ENCODE measurements at regions not wholly inside any gene's neighbourhood (a gene's known extent, or its start where the extent isn't known, plus 50 kb on each side); places are given as distances from the start of the nearest gene placed in this dataset.

DNA sequence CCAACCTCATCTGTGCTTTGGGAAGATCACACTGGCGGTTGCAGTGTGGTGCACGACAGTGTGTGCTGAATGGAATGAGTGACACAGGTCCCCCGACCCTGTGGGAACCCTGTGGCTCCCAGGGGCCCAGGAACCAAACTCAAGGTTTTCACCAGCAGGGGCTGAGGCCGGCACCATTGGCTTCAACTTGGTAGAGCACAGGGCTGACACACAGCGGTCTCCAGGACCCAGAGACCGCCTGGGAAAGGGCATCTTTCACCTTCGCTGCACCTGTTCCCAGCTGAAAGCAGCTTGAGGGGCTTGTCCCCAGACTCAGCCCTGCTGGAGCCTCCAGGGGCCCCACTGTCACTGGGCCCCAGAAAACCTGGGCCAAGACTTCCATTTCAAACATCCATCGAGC, 59.0 kb upstream of the ODC1 start:
- Histone ChIP-seq H3K9me2 (ENCODE audit: insufficient read depth, low read length) (no peaks in the 10 kb centered on the region), H3K4me2 (ENCODE audit: low read length) (no peak overlapping the region), H3K9me3 (ENCODE audit: low read length) (no peaks in the 10 kb centered on the region), H3K4me1 (ENCODE audit: insufficient read depth, low read length, poor library complexity, severe bottlenecking) (no peaks in the 10 kb centered on the region), H4K20me1 (ENCODE audit: insufficient read depth, low read length) (no peaks in the 10 kb centered on the region), H3K79me2 (ENCODE audit: insufficient read depth, low read depth, low read length) (no peaks in the 10 kb centered on the region), H3K36me3 (ENCODE audit: insufficient read depth, low read length) (no peaks in the 10 kb centered on the region), H2AFZ (ENCODE audit: low read length) (no peak overlapping the region), H3K4me3 (ENCODE audit: low read depth, low read length, poor library complexity, severe bottlenecking) (no peak overlapping the region), H3K27ac (ENCODE audit: low read depth, low read length, poor library complexity, severe bottlenecking) (no peak overlapping the region)
- BruUV-seq (replicated peaks), result no TSS peak
- intact Hi-C loops (cut with micrococcal nuclease; ENCODE audit: unreplicated experiment), result no loop called here
- CTCF ChIA-PET (ENCODE audit: unreplicated experiment), result no interaction called here
- DNase-seq (ENCODE audit: low spot score), result no peak
- POLR2A ChIA-PET, result no interaction called here
- TF ChIP-seq CTCF (conservative IDR thresholded peaks at IDR 0.05; ENCODE audit: low read length) (no peak), EZH2phosphoT487 (IDR thresholded peaks at IDR 0.05; ENCODE audit: borderline replicate concordance, low read depth, low read length) (no peak)

GRCh38 chr2:10504994-10505820, 57.1 kb upstream of the ODC1 start:
- no peaks in the 10 kb centered on the region for H3K79me2 ChIP-seq (ENCODE audit: insufficient read depth, low read depth, low read length)
- CTCF ChIA-PET (ENCODE audit: unreplicated experiment), result no interaction called here
- no peak overlapping the region for H3K4me3 ChIP-seq (ENCODE audit: low read depth, low read length, poor library complexity, severe bottlenecking)
- H3K36me3 ChIP-seq (ENCODE audit: insufficient read depth, low read length), result no peaks in the 10 kb centered on the region
- no peaks in the 10 kb centered on the region for H3K4me1 ChIP-seq (ENCODE audit: insufficient read depth, low read length, poor library complexity, severe bottlenecking)
- intact Hi-C loops (cut with micrococcal nuclease; ENCODE audit: unreplicated experiment), result no loop called here
- H4K20me1 ChIP-seq (ENCODE audit: insufficient read depth, low read length), result no peaks in the 10 kb centered on the region
- TF ChIP-seq EZH2phosphoT487 (IDR thresholded peaks at IDR 0.05; ENCODE audit: borderline replicate concordance, low read depth, low read length) (no peak), CTCF (conservative IDR thresholded peaks at IDR 0.05; ENCODE audit: low read length) (no peak)
- H2AFZ ChIP-seq (ENCODE audit: low read length), result no peak overlapping the region
- no peaks in the 10 kb centered on the region for H3K9me2 ChIP-seq (ENCODE audit: insufficient read depth, low read length)
- H3K9me3 ChIP-seq (ENCODE audit: low read length), result no peaks in the 10 kb centered on the region
- POLR2A ChIA-PET, result interaction anchor here (0.5 kb wide), 1 partner anchor 190 kb away, joined by 3 read pairs; no protein-coding TSS in a partner anchor
- H3K4me2 ChIP-seq (ENCODE audit: low read length), result no peak overlapping the region
- no peak overlapping the region for H3K27ac ChIP-seq (ENCODE audit: low read depth, low read length, poor library complexity, severe bottlenecking)
- DNase-seq (ENCODE audit: low spot score), result no peak
- no TSS peak for BruUV-seq (replicated peaks)

- Histone ChIP-seq H3K79me2 (ENCODE audit: insufficient read depth, low read depth, low read length) (no peaks in the 10 kb centered on the region), H3K36me3 (ENCODE audit: insufficient read depth, low read length) (no peaks in the 10 kb centered on the region), H3K4me1 (ENCODE audit: insufficient read depth, low read length, poor library complexity, severe bottlenecking) (no peaks in the 10 kb centered on the region), H3K4me2 (ENCODE audit: low read length) (no peak overlapping the region), H3K9me2 (ENCODE audit: insufficient read depth, low read length) (no peaks in the 10 kb centered on the region), H3K4me3 (ENCODE audit: low read depth, low read length, poor library complexity, severe bottlenecking) (no peak overlapping the region), H4K20me1 (ENCODE audit: insufficient read depth, low read length) (no peaks in the 10 kb centered on the region), H3K9me3 (ENCODE audit: low read length) (no peaks in the 10 kb centered on the region), H2AFZ (ENCODE audit: low read length) (no peak overlapping the region), H3K27ac (ENCODE audit: low read depth, low read length, poor library complexity, severe bottlenecking) (no peak overlapping the region)
- DNase-seq (ENCODE audit: low spot score), result no peak
- POLR2A ChIA-PET, result interaction anchor here (0.5 to 0.7 kb wide), 4 partner anchors 191 to 1194 kb away, joined by 3 to 6 read pairs (median 4); no protein-coding TSS in a partner anchor
- intact Hi-C loops (cut with micrococcal nuclease; ENCODE audit: unreplicated experiment), result no loop called here
- TF ChIP-seq EZH2phosphoT487 (IDR thresholded peaks at IDR 0.05; ENCODE audit: borderline replicate concordance, low read depth, low read length) (no peak), CTCF (conservative IDR thresholded peaks at IDR 0.05; ENCODE audit: low read length) (no peak)
- CTCF ChIA-PET (ENCODE audit: unreplicated experiment), result no interaction called here
- BruUV-seq (replicated peaks), result no TSS peak
Observed at GRCh38 chr2:10504370-10504993, 56.4 kb upstream of the ODC1 start.

All from OCI-LY7 (cell line).